Left renal pelvis (tissue), 4 donors: ENCODE measurements at regions not wholly inside any gene's neighbourhood (a gene's known extent, or its start where the extent isn't known, plus 50 kb on each side); places are given as distances from the start of the nearest gene placed in this dataset.
"Not testable (repeated sequence)": the region's sequence is repeated elsewhere in the genome, so short reads cannot be mapped to it uniquely, and the experiment has no call there.

Experiments
- DNase-seq, 4 donors: peaks; one replicate each; pipeline ENCODE4 v3.0.0-alpha.2; 2013; ENCODE audit warnings: low read depth in 4 of 4, low spot score in 3 of 4

DNA sequence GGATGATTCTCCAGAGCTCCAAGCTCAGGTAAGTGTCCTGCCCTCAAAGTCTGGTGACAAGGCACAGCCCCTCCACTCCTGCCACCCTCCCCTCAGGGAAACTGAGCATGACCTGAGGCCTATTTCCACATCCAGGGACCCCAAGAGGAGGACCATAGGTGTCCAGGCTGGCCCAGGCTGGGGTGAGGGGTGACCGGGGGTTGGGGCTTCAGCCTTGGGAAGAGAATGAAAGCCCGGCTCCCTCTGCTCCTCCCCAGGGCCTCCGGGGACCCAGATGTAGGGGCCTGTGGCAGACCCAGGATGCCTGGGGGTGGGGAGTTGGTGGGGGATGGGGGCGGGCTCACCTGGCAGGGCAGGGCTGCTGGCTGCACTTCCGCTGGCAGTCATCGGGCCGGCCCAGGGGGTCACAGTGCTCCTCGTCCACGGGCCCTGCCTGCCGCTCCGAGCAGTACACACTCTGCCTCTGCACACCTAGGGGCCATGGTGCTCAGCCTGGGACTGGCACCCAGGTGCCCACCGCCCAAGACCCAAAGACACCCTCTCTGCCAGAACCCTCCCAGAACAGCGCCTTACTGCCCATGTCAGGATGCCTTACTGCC, 116.5 kb upstream of the AKAP13 start:
- DNase-seq, result not testable (repeated sequence)

DNA sequence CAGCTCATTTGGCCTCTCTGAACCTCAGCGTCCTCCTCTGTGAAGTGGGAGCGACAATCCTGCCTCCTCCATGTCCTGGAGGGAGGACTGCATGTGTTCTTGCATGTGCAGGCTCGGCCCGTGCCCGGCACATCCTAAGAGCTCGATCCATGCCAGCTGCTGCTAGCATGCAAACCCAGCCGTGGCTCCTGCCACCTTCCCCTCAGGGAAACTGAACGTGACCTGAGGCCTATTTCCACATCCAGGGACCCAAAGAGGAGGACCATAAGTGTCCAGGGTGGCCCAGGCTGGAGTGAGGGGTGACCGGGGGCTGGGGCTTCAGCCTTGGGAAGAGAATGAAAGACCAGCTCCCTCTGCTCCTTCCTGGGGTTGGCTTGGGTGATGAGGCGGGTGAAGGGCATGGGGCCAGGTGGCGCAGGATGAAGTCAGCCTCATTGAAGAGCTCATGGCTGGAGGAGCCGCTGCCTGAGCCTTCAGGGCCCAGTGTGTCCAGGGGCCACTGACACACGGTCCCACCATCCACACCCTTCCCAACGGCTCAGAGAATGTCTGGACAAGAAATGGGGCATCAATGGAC, 115.7 kb upstream of the AKAP13 start:
- DNase-seq, result not testable (repeated sequence)

DNA sequence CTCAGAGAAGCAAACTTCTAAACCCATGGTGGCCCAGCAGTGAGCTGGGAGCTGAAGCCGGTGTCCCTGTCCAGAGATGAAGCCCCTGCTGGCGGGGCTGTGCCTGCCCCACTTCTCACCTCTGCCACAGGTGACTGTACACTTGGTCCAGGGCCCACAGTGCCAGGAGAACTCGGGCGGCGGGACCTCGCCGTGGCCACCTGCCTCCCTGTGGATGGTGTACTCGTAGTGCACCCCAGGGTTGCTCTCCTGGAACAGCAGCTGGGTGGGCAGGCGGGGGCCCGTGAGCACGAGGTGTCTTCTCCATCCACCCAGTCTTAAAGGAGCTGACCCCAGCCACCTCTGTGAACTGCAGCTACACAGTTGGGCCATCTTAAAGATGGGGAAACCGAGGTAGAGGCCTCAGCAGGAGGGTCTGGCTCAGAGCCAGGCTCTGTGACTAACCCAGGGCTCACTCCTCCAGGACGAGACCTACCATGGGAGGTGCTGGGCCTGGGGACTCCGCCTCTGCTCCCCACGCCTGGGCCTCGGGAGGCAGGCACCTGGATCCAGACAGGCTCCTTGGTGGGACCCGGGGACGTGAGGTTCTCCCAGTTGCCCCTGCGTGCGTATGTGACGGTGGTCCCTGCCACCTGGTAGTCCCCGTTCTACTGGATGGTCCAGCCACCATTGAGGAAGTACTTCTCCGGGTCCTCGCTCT, 113.1 kb upstream of the AKAP13 start:
- not testable (repeated sequence) for DNase-seq

DNA sequence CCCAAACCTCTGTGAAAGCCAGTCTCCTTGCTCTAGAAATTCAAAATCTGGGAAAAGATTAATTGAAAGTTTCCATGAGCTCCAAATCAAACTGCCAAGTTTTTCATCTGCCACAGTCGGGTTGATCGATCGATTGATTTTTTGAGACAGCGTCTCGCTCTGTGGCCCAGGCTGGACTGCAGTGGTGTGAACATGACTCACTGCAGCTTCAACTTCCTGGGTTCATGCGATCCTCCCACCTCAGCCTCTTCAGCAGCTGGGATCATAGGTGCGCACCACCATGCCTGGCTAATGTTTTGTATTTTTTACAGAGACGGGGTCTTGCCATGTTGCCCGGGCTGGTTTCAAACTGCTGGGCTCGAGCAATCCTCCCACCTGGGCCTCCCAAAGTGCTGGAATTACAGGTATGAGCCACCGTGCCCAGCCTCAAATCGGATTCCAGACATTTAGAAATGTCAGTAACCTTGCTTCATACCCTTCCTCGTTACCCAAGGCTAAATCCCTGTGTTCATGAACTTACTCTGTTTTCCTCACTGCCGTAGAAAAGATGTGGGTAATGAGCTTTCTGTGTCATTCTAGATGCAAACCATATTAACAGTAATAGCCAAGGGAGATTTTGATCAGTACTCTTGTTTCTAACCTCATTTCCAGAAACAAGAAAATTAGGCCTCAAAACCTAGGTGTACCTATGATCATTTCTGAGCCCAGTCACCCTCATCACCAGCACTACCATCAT, 105.9 kb upstream of the AKAP13 start:
- DNase-seq, result no peak

DNA sequence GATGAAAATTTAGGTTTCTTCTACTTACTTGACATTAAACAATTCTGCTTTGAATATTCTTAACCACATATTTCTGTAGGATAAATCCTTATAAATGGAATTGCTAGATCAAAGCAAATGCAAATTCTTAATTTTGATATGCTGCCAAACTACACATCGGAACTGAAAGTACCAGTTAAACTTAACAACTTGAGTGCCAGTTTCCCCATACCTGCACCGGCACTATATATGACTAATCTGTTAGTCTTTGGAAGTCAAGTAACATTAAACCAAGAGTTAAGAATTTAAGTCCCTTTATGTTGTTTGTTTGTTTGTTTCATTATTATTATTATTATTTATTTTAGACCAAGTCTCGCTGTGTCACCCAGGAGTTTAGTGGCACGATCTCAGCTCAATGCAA, 103.9 kb upstream of the AKAP13 start:
- no peak for DNase-seq

DNA sequence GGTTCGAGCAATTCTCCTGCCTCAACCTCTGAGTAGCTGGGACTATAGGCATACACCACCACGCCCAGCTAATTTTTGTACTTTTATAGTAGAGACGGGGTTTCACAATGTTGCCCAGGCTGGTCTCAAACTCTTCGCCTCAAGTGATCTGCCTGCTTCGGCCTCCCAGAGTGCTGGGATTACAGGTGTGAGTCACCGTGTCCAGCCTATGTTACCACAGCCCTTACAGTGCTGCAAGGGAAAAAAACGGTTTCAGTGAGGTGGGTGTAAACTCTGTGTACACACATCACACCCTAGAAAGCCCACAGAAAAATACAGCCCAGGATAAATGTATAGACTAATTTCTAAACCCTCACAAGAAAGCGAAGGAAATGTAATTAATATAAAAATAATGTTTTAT, 103.5 kb upstream of the AKAP13 start:
- no peak for DNase-seq

DNA sequence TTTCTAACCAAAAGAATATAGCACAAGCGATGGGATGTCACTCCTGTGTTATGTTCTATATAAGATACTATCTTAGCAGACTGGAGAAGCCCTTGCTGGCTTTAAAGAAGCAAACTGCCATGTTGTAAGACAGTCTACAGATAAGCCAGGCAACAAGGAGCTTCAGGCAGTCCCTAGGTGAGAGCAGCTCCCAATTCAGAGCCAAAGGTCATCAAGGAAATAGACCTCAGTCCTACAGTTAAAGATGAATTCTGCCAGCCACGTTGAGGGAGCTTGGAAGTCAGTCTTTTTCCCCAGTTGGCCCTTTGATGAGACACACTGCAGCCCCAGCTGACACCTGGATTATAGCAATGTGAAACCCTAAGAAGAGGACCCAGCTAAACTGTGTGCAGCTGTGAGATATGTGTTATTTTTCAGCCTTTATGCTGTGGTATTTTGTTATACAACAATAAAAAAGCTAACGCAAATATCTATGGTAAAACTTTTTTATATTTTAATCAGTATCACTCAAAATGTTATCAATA, 102.5 kb upstream of the AKAP13 start:
- no peak for DNase-seq

DNA sequence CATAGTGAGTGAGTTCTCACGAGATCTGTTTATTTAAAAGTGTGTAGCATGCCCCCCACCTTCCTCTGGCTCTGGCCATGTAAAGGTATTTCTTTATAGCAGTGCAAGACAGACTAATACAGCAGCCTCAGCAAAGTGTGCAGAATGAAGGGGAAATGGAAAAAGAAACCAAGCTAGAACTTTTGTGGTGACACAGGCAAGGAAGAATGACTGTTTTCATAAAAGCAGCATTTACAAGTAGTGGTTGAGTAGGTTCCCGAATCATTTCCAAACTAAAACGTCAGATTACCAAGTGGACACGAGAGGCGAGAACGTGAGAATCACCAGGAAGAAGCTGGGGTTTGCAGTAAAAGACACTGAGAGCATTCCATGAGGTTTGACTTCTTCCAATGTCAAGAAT, 100.2 kb upstream of the AKAP13 start:
- no peak for DNase-seq

DNA sequence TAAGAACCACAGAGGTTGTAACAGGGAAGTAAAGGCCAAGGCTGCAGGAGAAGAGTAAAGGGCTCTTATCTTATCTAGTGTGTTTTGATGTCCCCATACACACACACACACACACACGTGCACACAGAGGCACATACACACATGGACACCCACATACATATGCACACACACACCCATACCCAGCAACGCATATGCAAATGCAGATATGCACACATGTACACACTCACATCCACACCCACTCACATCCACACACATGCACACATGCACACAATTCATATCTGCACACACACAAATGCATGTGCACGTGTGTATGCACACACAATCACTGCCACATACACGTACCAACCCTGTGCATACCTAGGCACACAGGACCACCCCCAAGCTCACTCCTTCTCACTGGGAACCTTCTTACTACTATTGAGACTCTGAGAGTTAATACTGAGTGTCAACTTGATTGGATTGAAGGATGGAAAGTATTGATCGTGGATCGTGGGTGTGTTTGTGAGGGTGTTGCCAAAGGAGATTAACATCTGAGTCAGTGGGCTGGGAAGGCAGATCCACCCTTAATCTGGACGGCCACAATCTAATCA, 99.0 kb upstream of the AKAP13 start:
- no peak for DNase-seq

DNA sequence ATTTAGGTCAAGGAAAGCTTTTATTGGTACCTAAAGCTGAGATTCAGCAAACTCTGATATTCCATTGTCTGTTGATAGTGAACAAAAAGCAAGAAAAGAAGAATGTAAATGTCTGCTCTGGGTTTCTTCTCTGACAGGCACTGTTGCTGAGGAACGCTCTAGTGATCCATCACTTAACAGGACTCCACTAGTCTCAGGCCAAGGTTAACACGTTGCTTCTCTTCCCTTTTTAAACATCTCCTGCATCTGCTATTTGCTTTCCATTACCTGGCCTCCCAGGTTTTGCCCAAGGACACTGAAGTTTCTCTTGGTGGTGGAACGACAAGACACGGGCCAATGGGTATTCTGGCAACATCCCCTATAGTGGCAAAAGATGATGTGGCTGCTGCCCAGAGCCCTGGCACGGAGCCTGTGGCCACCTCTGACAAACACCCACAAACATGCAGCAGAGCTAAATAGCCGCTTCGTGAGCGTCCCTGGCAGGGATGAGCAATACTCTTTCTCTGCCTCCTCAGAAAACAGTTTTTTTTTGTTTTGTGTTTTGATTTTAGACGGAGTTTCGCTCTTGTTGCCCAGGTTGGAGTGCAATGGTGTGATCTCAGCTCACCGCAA, 97.8 kb upstream of the AKAP13 start:
- DNase-seq, result no peak

DNA sequence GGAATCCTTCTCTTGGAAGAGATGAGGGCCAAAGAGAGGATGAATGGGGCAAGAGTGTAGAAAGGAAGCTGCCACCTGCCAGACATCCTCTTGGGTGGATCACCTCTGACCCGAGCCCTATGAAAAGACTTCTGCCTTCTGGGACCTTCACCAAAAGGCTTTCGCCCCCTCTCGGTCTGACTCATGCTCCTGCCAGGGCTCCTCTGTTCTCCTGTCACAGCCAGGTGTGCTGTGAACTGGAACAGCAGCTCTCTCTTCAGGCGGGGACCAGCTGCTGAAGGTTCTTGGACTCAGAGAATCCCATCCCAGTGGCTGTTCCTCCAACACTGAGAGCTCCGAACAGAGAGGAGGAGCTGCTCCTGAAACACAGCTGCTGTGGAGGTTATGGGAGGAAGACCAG, 96.6 kb upstream of the AKAP13 start:
- DNase-seq, result peak in 1 of 4 donors; percentile 14

DNA sequence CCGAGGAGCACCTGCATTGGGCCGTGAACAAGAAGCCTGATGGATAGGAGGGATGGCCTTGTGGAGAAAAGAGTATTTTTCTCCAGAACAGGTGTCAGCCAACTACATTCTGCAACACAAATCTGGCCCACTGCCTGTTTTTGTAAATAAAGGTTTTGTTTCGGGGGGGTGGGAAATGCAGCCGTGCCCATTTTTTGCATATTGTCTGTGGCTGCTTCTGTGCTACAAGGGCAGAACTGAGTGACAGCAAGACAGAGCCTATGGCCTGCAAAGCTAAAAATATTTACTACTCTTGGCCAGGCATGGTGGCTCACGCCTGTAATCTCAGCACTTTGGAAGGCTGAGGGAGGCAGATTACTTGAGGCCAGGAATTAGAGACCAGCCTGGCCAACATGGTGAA, 95.9 kb upstream of the AKAP13 start:
- no peak for DNase-seq

DNA sequence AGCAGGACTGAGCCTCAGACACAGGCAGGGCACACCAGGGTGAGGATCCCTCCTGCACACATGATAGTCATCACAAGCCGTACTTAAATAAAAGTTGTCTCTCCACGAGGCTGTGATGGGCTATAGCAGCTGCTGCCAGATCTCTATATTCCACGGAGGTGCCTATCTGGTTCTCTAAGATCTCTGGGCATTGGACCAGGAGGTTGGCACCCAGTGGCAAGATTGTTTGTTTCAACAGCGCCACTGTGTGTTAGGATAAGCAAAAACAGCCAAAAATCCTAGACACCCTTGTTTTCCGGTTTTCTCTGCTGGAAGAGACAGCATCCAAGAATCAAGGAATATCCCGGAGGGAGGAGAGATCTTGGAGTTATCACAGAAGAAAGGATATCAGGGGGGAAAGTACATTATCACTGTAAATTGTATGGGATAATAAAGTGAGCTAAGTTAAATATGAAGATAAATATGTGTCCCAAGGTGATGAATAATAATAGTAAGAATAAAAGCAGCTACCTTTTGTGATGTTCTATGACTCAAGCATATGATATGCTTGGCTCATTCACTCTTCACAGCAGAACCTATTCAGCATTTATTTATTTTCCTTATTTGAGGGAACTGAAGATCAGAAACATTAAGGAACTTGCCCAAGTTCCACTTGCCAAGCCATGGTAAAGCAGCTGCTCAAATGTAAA, 90.6 kb upstream of the AKAP13 start:
- DNase-seq, result no peak

DNA sequence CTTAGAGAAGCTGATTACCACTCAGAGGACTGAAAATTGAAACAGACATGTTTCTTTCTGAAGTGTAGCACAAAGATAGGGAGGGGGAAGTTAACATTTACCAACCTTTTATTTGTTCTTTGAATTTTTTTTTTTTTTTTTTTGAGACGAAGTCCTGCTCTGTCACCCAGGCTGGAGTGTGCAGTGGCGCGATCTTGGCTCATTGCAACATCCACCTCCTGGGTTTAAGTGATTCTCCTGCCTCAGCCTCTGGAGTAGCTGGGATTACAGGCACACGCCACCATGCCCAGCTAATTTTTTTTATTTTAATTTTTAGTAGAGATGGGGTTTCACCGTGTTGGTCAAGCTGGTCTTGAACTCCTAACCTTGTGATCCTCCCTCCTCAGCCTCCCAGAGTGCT, 87.8 kb upstream of the AKAP13 start:
- not testable (repeated sequence) for DNase-seq

DNA sequence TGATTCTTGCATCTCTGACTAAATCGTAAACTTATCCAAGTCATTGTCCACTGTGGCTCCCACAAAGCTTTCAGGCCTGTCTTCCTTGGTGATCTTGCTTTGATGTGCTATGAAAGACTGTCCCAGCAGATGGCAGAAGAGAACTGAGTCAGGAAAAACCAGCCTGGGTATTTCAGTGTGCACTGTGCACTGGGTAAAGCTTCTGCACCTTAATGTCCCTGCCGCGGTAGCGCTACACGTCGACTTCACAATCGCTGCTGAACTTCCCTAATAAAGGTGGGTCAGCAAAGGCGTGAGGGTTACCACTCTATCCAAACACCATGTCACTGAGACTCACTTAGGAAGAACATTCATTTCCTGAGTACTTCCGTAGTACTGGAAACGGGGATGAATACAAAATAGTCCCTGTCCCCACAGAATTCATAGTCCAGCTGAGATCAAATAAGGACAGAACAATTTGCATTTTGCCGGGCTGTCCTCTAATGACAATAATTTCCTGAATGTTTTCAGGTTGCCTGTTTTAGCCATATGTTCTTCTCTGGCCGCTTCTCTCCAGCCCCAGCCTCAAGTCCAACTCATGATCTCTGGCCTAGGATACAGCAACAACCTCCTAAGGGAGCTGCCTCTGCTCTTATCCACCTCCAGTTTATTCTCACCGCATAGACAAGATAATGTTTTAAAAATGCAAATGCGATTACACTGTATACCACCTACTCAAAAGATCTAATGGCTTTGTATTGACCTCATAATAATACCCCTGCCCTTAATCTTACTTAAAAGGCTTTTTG, 83.6 kb upstream of the AKAP13 start:
- DNase-seq, result peak; percentile 58 to 70 (median 68)

DNA sequence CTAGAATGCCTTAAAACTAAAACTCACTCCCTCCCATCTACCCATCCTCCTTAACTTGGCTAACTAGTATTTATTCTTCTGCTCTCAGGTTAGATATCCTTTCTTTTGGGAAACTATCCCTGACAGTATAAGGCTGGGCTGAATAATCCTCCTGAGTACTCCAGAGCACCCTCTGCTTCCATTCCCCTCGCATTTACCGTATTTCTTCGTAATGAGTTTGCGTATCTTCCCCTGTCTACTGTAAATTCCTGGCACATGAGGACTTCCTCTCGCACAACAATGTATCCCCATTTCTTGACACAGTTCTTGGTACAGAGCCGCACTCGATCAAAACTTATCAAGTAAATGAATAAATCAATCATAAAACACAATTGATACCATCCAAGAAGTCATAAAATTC, 82.9 kb upstream of the AKAP13 start:
- DNase-seq, result no peak

DNA sequence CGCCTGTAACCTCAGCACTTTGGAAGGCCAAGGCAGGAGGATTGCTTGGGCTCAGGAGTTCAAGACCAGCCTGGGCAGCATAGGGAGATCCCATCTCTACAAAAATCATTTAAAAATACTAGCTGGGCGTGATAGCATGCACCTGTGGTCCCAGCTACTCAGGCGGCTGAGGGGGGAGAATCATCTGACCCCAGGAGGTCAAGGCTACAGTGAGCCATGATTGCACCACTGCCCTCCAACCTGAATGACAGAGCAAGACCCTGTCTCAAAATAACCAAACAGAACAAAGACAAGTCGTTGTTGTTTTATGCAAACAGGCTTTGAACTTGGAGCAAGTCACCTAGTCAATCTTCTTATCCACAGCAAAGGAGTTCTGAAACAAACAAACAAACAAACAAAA, 82.0 kb upstream of the AKAP13 start:
- no peak for DNase-seq

DNA sequence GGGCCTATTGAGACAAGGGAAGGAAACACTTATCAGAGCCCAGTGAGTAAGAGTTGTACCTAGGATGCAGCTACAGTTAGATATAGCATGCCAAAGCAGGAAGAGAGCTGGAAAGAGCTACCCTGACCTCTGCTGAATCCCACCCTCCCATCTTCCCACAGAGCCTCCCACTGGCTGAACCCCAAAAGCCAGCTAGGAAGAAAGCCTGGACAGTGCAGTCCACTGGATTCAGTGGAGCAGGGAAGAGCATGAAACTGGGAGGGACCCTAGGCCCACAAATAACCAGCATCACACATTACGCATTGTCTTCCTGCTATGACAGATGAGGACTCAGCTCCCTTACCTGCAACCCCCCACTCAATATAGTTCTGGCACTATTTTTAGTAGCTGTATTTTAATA, 81.5 kb upstream of the AKAP13 start:
- no peak for DNase-seq

DNA sequence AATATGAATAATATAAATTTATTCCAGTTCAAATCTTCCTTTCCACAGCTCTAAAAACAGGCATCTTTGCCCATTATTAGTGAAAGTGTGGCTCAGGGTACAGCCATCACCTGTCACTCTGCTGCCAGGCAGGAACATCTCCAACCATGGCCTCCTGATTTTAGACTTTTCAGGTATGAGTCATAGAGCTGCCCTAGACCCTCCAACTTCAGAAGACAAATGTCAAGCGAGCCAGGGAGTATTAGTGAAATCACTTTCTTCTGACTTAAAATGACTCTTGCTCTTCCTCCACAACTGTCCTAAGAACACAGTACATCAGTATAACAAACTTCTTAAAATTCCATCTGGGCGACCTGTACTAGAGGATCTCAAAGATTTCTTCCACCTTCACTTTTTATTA, 78.1 kb upstream of the AKAP13 start:
- no peak for DNase-seq
